GM12878 (cell line): ENCODE measurements at regions not wholly inside any gene's neighbourhood (a gene's known extent, or its start where the extent isn't known, plus 50 kb on each side); places are given as distances from the start of the nearest gene placed in this dataset.

Source experiments
- ATAC-seq: fragments of 200-7000 bp; cut with Tn5 transposase; 3 replicates; pipeline ENCODE4 v1.9.1; 2020; ENCODE audit warnings: mild to moderate bottlenecking, moderate library complexity
- BruUV-seq: library from RNA; stranded (reverse); fragments of 400-500 nt; replicated peaks from 2 replicates; lab custom pipeline; 2021; lab: Mats Ljungman, UMichigan
- CTCF ChIA-PET: fragments of 300-600 bp; sonication (Branson Sonifier 250); formaldehyde crosslinking; extraction: SDS; loops from one replicate; lab custom pipeline; 2021; ENCODE audit warnings: inconsistent platforms; lab: Yijun Ruan, JAX
- POLR2A ChIA-PET: fragments of 350-600 bp; formaldehyde crosslinking; extraction: SDS; loops from one replicate; lab custom pipeline; 2021; ENCODE audit warnings: inconsistent platforms; lab: Charles Lee
- RAD21 ChIA-PET: fragments of 300-600 bp; sonication (Branson Sonifier 250); formaldehyde crosslinking; loops from one replicate; lab custom pipeline; 2023; ENCODE audit warnings: antibody characterized with exemption; ENCODE audit not compliant: unreplicated experiment; lab: Charles Lee
- SMC1A ChIA-PET: fragments of 300-600 bp; sonication (Branson Sonifier 250); formaldehyde crosslinking; loops from one replicate; lab custom pipeline; 2023; ENCODE audit not compliant: unreplicated experiment, uncharacterized antibody; lab: Charles Lee
- DNase-seq: peaks from one replicate; pipeline ENCODE4 v3.0.0-alpha.2; 2011; ENCODE audit warnings: low read depth, low spot score
- FAIRE-seq: peaks from 3 replicates; lab custom pipeline; 2011; peaks lifted over from hg19 to GRCh38; lab: Jason Lieb, UNC
- H2AFZ ChIP-seq: 2 replicates; pipeline ENCODE4 v1.6.0; 2011; ENCODE audit warnings: low read depth, low read length, control low read depth; ENCODE audit not compliant: control insufficient read depth
- H3K27ac ChIP-seq: 2 replicates; pipeline ENCODE4 v1.5.1; 2011; ENCODE audit warnings: control low read depth; ENCODE audit not compliant: control insufficient read depth, insufficient read depth
- H3K27me3 ChIP-seq, 2 experiments: replicated peaks in 1 of 2; 2 replicates each; pipeline versions ENCODE4 v1.6.0 to v1.6.1; 2011; ENCODE audit warnings: low read length in 1 of 2; ENCODE audit not compliant: control insufficient read depth in 2 of 2, insufficient read depth in 2 of 2
- H3K36me3 ChIP-seq, 2 experiments: 2 replicates each; pipeline ENCODE4 v1.5.1; 2011; ENCODE audit warnings: low read length in 1 of 2; ENCODE audit not compliant: control insufficient read depth in 2 of 2, insufficient read depth in 2 of 2
- H3K4me1 ChIP-seq: 2 replicates; pipeline ENCODE4 v1.6.1; 2011; ENCODE audit warnings: mild to moderate bottlenecking, low read length, moderate library complexity, mixed read lengths; ENCODE audit not compliant: control insufficient read depth, insufficient read depth
- H3K4me2 ChIP-seq: 2 replicates; pipeline ENCODE4 v1.6.0; 2011; ENCODE audit warnings: control low read depth; ENCODE audit not compliant: control insufficient read depth, insufficient read depth
- H3K4me3 ChIP-seq: fragments of 200-600 bp; sonication (generic); 2 replicates; pipeline ENCODE4 v1.5.1; 2016
- H3K79me2 ChIP-seq: 2 replicates; pipeline ENCODE4 v1.6.0; 2011; ENCODE audit warnings: low read length; ENCODE audit not compliant: control insufficient read depth, insufficient read depth
- H3K9ac ChIP-seq: 2 replicates; pipeline ENCODE4 v1.8.0; 2011; ENCODE audit warnings: low read length, control low read depth, mixed read lengths; ENCODE audit not compliant: control insufficient read depth, insufficient read depth
- H3K9me3 ChIP-seq: replicated peaks from 3 replicates; pipeline ENCODE4 v1.5.1; 2011; ENCODE audit warnings: mild to moderate bottlenecking, low read length; ENCODE audit not compliant: control insufficient read depth, insufficient read depth
- H4K20me1 ChIP-seq: 2 replicates; pipeline ENCODE4 v1.6.0; 2011; ENCODE audit not compliant: control insufficient read depth, insufficient read depth
- BMI1 ChIP-seq: fragments of 450-650 bp; IDR thresholded peaks from 2 replicates; pipeline ENCODE4 v1.6.1; 2016; ENCODE audit warnings: mild to moderate bottlenecking, moderate library complexity, borderline replicate concordance
- CEBPB ChIP-seq, 2 experiments: fragments of 150-350 bp in 1 of 2; IDR thresholded peaks; 2 replicates each; pipeline ENCODE4 v1.6.1; 2012 to 2014; ENCODE audit warnings: low read depth in 2 of 2, low read length in 2 of 2, borderline replicate concordance in 1 of 2, inconsistent platforms in 1 of 2
- CHD2 ChIP-seq: IDR thresholded peaks from 2 replicates; pipeline ENCODE4 v1.6.1; 2011; ENCODE audit warnings: low read depth, low read length, improper control_type of control experiment, borderline replicate concordance
- CUX1 ChIP-seq: IDR thresholded peaks from 2 replicates; pipeline ENCODE4 v1.6.1; 2012; ENCODE audit warnings: improper control_type of control experiment, low read depth, low read length; ENCODE audit not compliant: insufficient replicate concordance
- HDGF ChIP-seq: fragments of 450-650 bp; IDR thresholded peaks from 2 replicates; pipeline ENCODE4 v1.6.1; 2016; ENCODE audit warnings: antibody characterized with exemption
- IRF3 ChIP-seq: fragments of 450-650 bp; IDR thresholded peaks from 2 replicates; pipeline ENCODE4 v1.6.1; 2014; ENCODE audit warnings: mild to moderate bottlenecking
- MEF2B ChIP-seq: fragments of 450-650 bp; IDR thresholded peaks from 2 replicates; pipeline ENCODE4 v1.6.1; 2018; ENCODE audit warnings: mild to moderate bottlenecking, moderate library complexity; ENCODE audit not compliant: partially characterized antibody, poor library complexity, severe bottlenecking
- MTA3 ChIP-seq: IDR thresholded peaks from 2 replicates; pipeline ENCODE4 v1.6.1; 2012; ENCODE audit warnings: low read length, inconsistent platforms, borderline replicate concordance
- NR2F1 ChIP-seq: fragments of 450-650 bp; conservative IDR thresholded peaks from 2 replicates; pipeline ENCODE4 v1.6.1; 2017; ENCODE audit warnings: mild to moderate bottlenecking
- RB1 ChIP-seq: fragments of 450-650 bp; formaldehyde crosslinking; IDR thresholded peaks from 2 replicates; pipeline ENCODE4 v1.6.1; 2017; ENCODE audit warnings: mild to moderate bottlenecking, borderline replicate concordance
- TCF12 ChIP-seq: IDR thresholded peaks from 2 replicates; pipeline ENCODE4 v1.6.1; 2011; ENCODE audit warnings: low read depth, mild to moderate bottlenecking, low read length
- ZNF217 ChIP-seq: fragments of 450-650 bp; IDR thresholded peaks from 2 replicates; pipeline ENCODE4 v1.6.1; 2017; ENCODE audit warnings: antibody characterized with exemption, mild to moderate bottlenecking
- WGBS: methylation state at CpG from one replicate; pipeline ENCODE4 v1.1.6; 2016; ENCODE audit warnings: low lambda C conversion rate; ENCODE audit not compliant: insufficient replicate concordance, insufficient coverage; ENCODE audit errors: missing lambda C conversion rate; 5-methylcytosine and 5-hydroxymethylcytosine counted together
- in situ Hi-C: fragments of 300-500 bp; cut with MboI; formaldehyde crosslinking; loops from 9 replicates; pipeline ENCODE4 v1.14.3; 2018; ENCODE audit warnings: mixed read lengths
- intact Hi-C: fragments of 100-400 bp; cut with micrococcal nuclease; formaldehyde crosslinking; loops from one replicate; pipeline ENCODE4 v1.14.2; 2022; ENCODE audit not compliant: unreplicated experiment

DNA sequence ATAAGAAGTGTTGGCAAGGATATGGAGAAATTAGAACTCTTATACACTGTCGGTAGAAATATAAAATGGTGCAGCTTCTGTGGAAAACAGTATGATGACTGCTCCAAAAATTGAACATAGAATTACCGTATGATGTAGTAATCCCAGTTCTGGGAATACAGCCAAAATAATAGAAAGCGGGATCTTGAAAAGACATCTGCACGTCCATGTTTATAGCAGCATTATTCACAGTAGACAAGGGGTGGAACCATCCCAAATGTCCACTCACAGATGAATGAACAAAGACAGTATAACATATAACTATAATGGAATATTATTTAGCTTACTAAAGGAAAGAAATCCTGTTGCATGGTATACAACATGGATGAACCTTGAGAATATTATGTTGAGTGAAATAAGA lies 257.7 kb downstream of the TDRD15 start:
- no peak for ATAC-seq
- intact Hi-C loops (no loop called here), in situ Hi-C loops (no loop called here)
- CTCF ChIA-PET = no interaction called here
- H3K4me1 ChIP-seq = no peaks in the 10 kb centered on the region
- WGBS = 73% methylated on average over 4 of the region's 4 CpGs
- no peaks in the 10 kb centered on the region for H4K20me1 ChIP-seq
- H3K9me3 ChIP-seq = no peaks in the 10 kb centered on the region
- POLR2A ChIA-PET = no interaction called here
- no peaks in the 10 kb centered on the region for H3K27me3 ChIP-seq
- no peak overlapping the region for H3K9ac ChIP-seq
- no peak overlapping the region for H2AFZ ChIP-seq
- RAD21 ChIA-PET = no interaction called here
- BruUV-seq = no TSS peak
- TF ChIP-seq CEBPB (IDR thresholded peaks at IDR 0.05; ENCODE audit: borderline replicate concordance in 1 of 2, low read depth in 2 of 2, low read length in 2 of 2) (no peak), ZNF217 (no peak), MEF2B (no peak), HDGF (no peak), BMI1 (no peak)
- H3K4me2 ChIP-seq = no peak overlapping the region
- SMC1A ChIA-PET = no interaction called here
- H3K79me2 ChIP-seq = no peaks in the 10 kb centered on the region
- no peak for DNase-seq
- FAIRE-seq = no peak
- H3K4me3 ChIP-seq = no peak overlapping the region
- H3K27ac ChIP-seq = no peak overlapping the region
- H3K36me3 ChIP-seq = no peaks in the 10 kb centered on the region

- H3K4me2 ChIP-seq = no peak overlapping the region
- CTCF ChIA-PET = no interaction called here
- TF ChIP-seq NR2F1 (no peak), CUX1 (no peak), MTA3 (no peak), TCF12 (no peak), RB1 (no peak), IRF3 (no peak), CHD2 (no peak)
Measured at GRCh38 chr2:21382701-21383520, 259.1 kb downstream of the TDRD15 start.

More at GRCh38 chr2:21382701-21383520, 259.1 kb downstream of the TDRD15 start:
- Histone ChIP-seq H3K36me3 (no peaks in the 10 kb centered on the region), H3K9ac (no peak overlapping the region), H3K27me3 (no peaks in the 10 kb centered on the region), H3K27ac (no peak overlapping the region), H3K4me1 (no peaks in the 10 kb centered on the region), H2AFZ (no peak overlapping the region), H4K20me1 (no peaks in the 10 kb centered on the region), H3K4me3 (no peak overlapping the region), H3K79me2 (no peaks in the 10 kb centered on the region), H3K9me3 (no peaks in the 10 kb centered on the region)
- DNase-seq (no peak), ATAC-seq (no peak), FAIRE-seq (no peak)
- RAD21 ChIA-PET = no interaction called here
- POLR2A ChIA-PET = no interaction called here
- intact Hi-C loops = no loop called here
- WGBS = 1% methylated on average over 5 of the region's 5 CpGs
- BruUV-seq = no TSS peak
- SMC1A ChIA-PET = no interaction called here
- in situ Hi-C loops = no loop called here
